Astrocyte (in vitro differentiated cells and primary cell): ENCODE measurements at regions not wholly inside any gene's neighbourhood (a gene's known extent, or its start where the extent isn't known, plus 50 kb on each side); places are given as distances from the start of the nearest gene placed in this dataset.

Source experiments
- DNase-seq: peaks from one replicate; pipeline ENCODE4 v3.0.0-alpha.2; 2010; ENCODE audit warnings: low read depth
- FAIRE-seq: peaks from 2 replicates; lab custom pipeline; 2011; peaks lifted over from hg19 to GRCh38; lab: Jason Lieb, UNC
- H2AFZ ChIP-seq: 2 replicates; pipeline ENCODE4 v1.6.0; 2012; ENCODE audit warnings: low read depth, low read length, inconsistent platforms
- H3K27ac ChIP-seq: 2 replicates; pipeline ENCODE4 v1.5.1; 2011; ENCODE audit warnings: low read depth, low read length, inconsistent platforms
- H3K27me3 ChIP-seq: 2 replicates; pipeline ENCODE4 v1.6.0; 2011; ENCODE audit warnings: low read length, inconsistent platforms; ENCODE audit not compliant: insufficient read depth
- H3K36me3 ChIP-seq: 2 replicates; pipeline ENCODE4 v1.5.1; 2011; ENCODE audit warnings: low read length, inconsistent platforms; ENCODE audit not compliant: insufficient read depth
- H3K4me1 ChIP-seq: 2 replicates; pipeline ENCODE4 v1.5.1; 2011; ENCODE audit warnings: low read length, inconsistent platforms; ENCODE audit not compliant: insufficient read depth
- H3K4me2 ChIP-seq: 2 replicates; pipeline ENCODE4 v1.6.0; 2012; ENCODE audit warnings: low read length, inconsistent platforms
- H3K4me3 ChIP-seq: 2 replicates; pipeline ENCODE4 v1.5.1; 2011; ENCODE audit warnings: low read depth, mild to moderate bottlenecking, low read length, inconsistent platforms; ENCODE audit not compliant: insufficient read depth
- H3K79me2 ChIP-seq: 2 replicates; pipeline ENCODE4 v1.6.0; 2012; ENCODE audit warnings: mild to moderate bottlenecking, low read length, inconsistent platforms; ENCODE audit not compliant: insufficient read depth
- H3K9ac ChIP-seq: 2 replicates; pipeline ENCODE4 v1.6.0; 2012; ENCODE audit warnings: mild to moderate bottlenecking, low read length, inconsistent platforms
- H3K9me3 ChIP-seq: 2 replicates; pipeline ENCODE4 v1.5.1; 2012; ENCODE audit warnings: low read depth, mild to moderate bottlenecking, low read length, inconsistent platforms; ENCODE audit not compliant: insufficient read depth
- H4K20me1 ChIP-seq: 2 replicates; pipeline ENCODE4 v1.6.0; 2012; ENCODE audit warnings: low read length, inconsistent platforms; ENCODE audit not compliant: insufficient read depth
- H3K27ac Mint-ChIP-seq: one replicate; pipeline ENCODE4 v1.8.0; 2021; ENCODE audit warnings: mild to moderate bottlenecking, mixed read lengths; ENCODE audit not compliant: unreplicated experiment
- H3K27me3 Mint-ChIP-seq: one replicate; pipeline ENCODE4 v1.8.0; 2021; ENCODE audit warnings: low read depth, mixed read lengths; ENCODE audit not compliant: unreplicated experiment
- H3K36me3 Mint-ChIP-seq: one replicate; pipeline ENCODE4 v1.8.0; 2021; ENCODE audit warnings: low read depth, mixed read lengths; ENCODE audit not compliant: unreplicated experiment
- H3K4me1 Mint-ChIP-seq: one replicate; pipeline ENCODE4 v1.8.0; 2021; ENCODE audit warnings: low read depth, mixed read lengths; ENCODE audit not compliant: unreplicated experiment
- H3K4me3 Mint-ChIP-seq: one replicate; pipeline ENCODE4 v1.8.0; 2021; ENCODE audit warnings: mild to moderate bottlenecking, moderate library complexity, mixed read lengths; ENCODE audit not compliant: unreplicated experiment
- H3K9me3 Mint-ChIP-seq: one replicate; pipeline ENCODE4 v1.8.0; 2021; ENCODE audit warnings: mild to moderate bottlenecking, mixed read lengths; ENCODE audit not compliant: unreplicated experiment
- CTCF ChIP-seq: IDR thresholded peaks from 2 replicates; pipeline ENCODE4 v1.5.1; 2011; ENCODE audit warnings: low read depth, mild to moderate bottlenecking, inconsistent platforms, low read length, moderate library complexity; ENCODE audit not compliant: insufficient read depth
- EZH2 ChIP-seq: IDR thresholded peaks from 2 replicates; pipeline ENCODE4 v1.6.1; 2012; ENCODE audit warnings: mild to moderate bottlenecking, low read length, inconsistent platforms; ENCODE audit not compliant: insufficient read depth

DNA sequence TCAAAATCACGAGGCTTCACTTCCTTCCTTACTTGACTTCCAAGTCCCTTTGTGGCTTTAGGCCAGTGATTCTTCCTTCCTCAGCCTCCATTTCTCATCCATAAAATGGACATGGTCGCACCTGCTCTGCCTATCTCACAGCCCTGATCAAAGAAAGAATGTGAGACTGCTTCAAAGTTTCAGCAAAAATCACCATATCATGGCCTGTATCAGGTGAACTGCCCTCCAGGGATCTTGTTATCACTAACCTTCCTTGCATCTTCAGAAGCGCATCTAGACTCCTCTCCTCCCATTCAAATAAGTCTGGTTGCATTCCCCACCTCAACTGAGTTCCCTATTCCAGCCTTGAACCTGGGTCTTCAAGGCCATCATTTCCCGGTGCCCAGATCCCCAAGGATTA, 96.5 kb downstream of the TTC32 start:
- H3K36me3 ChIP-seq: no peaks in the 10 kb centered on the region
- no peak for TF ChIP-seq EZH2
- no peak for TF ChIP-seq CTCF

GRCh38 chr2:19804639-19805260, 97.0 kb downstream of the TTC32 start:
- no peak overlapping the region for H3K27ac ChIP-seq
- H3K4me1 Mint-ChIP-seq: peaks cover 32% of the 10 kb centered on the region
- H3K4me3 ChIP-seq: no peak overlapping the region
- peaks cover 23% of the 10 kb centered on the region for H3K4me1 ChIP-seq
- H3K27me3 Mint-ChIP-seq: peaks cover 6% of the 10 kb centered on the region
- H2AFZ ChIP-seq: no peak overlapping the region
- no peaks in the 10 kb centered on the region for H3K27me3 ChIP-seq
- H3K9me3 ChIP-seq: no peaks in the 10 kb centered on the region
- H4K20me1 ChIP-seq: no peaks in the 10 kb centered on the region
- no peaks in the 10 kb centered on the region for H3K36me3 Mint-ChIP-seq
- TF ChIP-seq EZH2: no peak
- TF ChIP-seq CTCF: no peak
- H3K4me3 Mint-ChIP-seq: no peak overlapping the region
- no peaks in the 10 kb centered on the region for H3K36me3 ChIP-seq
- H3K4me2 ChIP-seq: no peak overlapping the region
- no peak overlapping the region for H3K27ac Mint-ChIP-seq
- DNase-seq (no peak), FAIRE-seq (no peak)
- no peak overlapping the region for H3K9ac ChIP-seq
- no peaks in the 10 kb centered on the region for H3K9me3 Mint-ChIP-seq
- H3K79me2 ChIP-seq: no peaks in the 10 kb centered on the region

More for the DNA sequence above, 96.5 kb downstream of the TTC32 start:
- H3K27me3 Mint-ChIP-seq: peaks cover 6% of the 10 kb centered on the region
- no peaks in the 10 kb centered on the region for H3K79me2 ChIP-seq
- no peaks in the 10 kb centered on the region for H3K9me3 ChIP-seq
- no peak overlapping the region for H3K4me3 Mint-ChIP-seq
- H3K27ac ChIP-seq: no peak overlapping the region
- H3K9ac ChIP-seq: no peak overlapping the region
- no peaks in the 10 kb centered on the region for H3K36me3 Mint-ChIP-seq
- DNase-seq (no peak), FAIRE-seq (no peak)
- H3K4me3 ChIP-seq: no peak overlapping the region
- no peak overlapping the region for H3K4me2 ChIP-seq
- no peak overlapping the region for H2AFZ ChIP-seq
- no peaks in the 10 kb centered on the region for H3K27me3 ChIP-seq
- H3K4me1 ChIP-seq: peaks cover 23% of the 10 kb centered on the region
- H3K4me1 Mint-ChIP-seq: peaks cover 29% of the 10 kb centered on the region
- H3K9me3 Mint-ChIP-seq: no peaks in the 10 kb centered on the region
- H4K20me1 ChIP-seq: no peaks in the 10 kb centered on the region
- no peak overlapping the region for H3K27ac Mint-ChIP-seq

GRCh38 chr2:19802086-19802841, 99.5 kb downstream of the TTC32 start:
- FAIRE-seq: peak; percentile 17
- H3K36me3 Mint-ChIP-seq: no peaks in the 10 kb centered on the region
- peaks cover 23% of the 10 kb centered on the region for H3K4me1 ChIP-seq
- no peaks in the 10 kb centered on the region for H3K9me3 ChIP-seq
- no peaks in the 10 kb centered on the region for H3K27me3 ChIP-seq
- TF ChIP-seq EZH2: no peak
- no peak for TF ChIP-seq CTCF
- peak overlapping the region; percentile 71 for H3K27ac ChIP-seq
- DNase-seq: peak; percentile 76
- peak overlapping the region; percentile 87 for H3K27ac Mint-ChIP-seq
- H2AFZ ChIP-seq: no peak overlapping the region
- peaks cover 4% of the 10 kb centered on the region for H3K9me3 Mint-ChIP-seq
- no peaks in the 10 kb centered on the region for H3K36me3 ChIP-seq
- no peaks in the 10 kb centered on the region for H4K20me1 ChIP-seq
- peaks cover 11% of the 10 kb centered on the region for H3K27me3 Mint-ChIP-seq
- H3K9ac ChIP-seq: peak overlapping the region; percentile 47
- H3K4me3 Mint-ChIP-seq: no peak overlapping the region
- H3K79me2 ChIP-seq: no peaks in the 10 kb centered on the region
- peak overlapping the region; percentile 70 for H3K4me2 ChIP-seq
- H3K4me3 ChIP-seq: peak overlapping the region; percentile 20
- H3K4me1 Mint-ChIP-seq: peaks cover 30% of the 10 kb centered on the region
